ENCODE measurements at regions not wholly inside any gene's neighbourhood (a gene's known extent, or its start where the extent isn't known, plus 50 kb on each side); places are given as distances from the start of the nearest gene placed in this dataset.

GRCh38 chr6:81575442-81575841 lies 177.0 kb downstream of the TENT5A start:
- Histone ChIP-seq H3K27me3 (replicated peaks in 1 of 4; ENCODE audit: control insufficient read depth in 3 of 4, extremely low read depth in 1 of 4, insufficient read depth in 3 of 4, low read length in 3 of 4) (no peaks in the 10 kb centered on the region), H3K23ac (ENCODE audit: insufficient read length) (no peak overlapping the region), H3K9ac (replicated peaks in 1 of 4; ENCODE audit: extremely low read depth in 1 of 4, low read depth in 3 of 4, low read length in 3 of 4) (no peak overlapping the region), H3K27ac (ENCODE audit: low read depth, low read length) (no peak overlapping the region), H3K4me3 (ENCODE audit: extremely low read depth in 1 of 4, insufficient read depth in 2 of 4, low read depth in 3 of 4, low read length in 4 of 4) (no peak overlapping the region), H2BK120ac (replicated peaks; ENCODE audit: low read depth, low read length) (no peak overlapping the region), H2BK15ac (ENCODE audit: low read length) (no peak overlapping the region), H3K79me1 (ENCODE audit: low read depth, low read length) (no peaks in the 10 kb centered on the region), H3K4me2 (ENCODE audit: insufficient read depth in 1 of 2, low read depth in 2 of 2, low read length in 2 of 2) (no peak overlapping the region), H3K18ac (ENCODE audit: extremely low read depth, low read length) (no peak overlapping the region), H3K4me1 (replicated peaks in 1 of 4; ENCODE audit: control insufficient read depth in 3 of 4, insufficient read depth in 4 of 4, low read length in 3 of 4) (no peaks in the 10 kb centered on the region), H3K23me2 (ENCODE audit: low read depth, low read length) (no peaks in the 10 kb centered on the region), H4K5ac (ENCODE audit: insufficient read length, low read depth, low read length) (no peak overlapping the region), H3K4ac (replicated peaks; ENCODE audit: insufficient read length, low read depth, low read length) (no peak overlapping the region), H3K9me3 (ENCODE audit: insufficient read depth in 2 of 2, low read depth in 1 of 2, low read length in 1 of 2) (no peaks in the 10 kb centered on the region), H3K36me3 (ENCODE audit: control insufficient read depth in 2 of 4, insufficient read depth in 4 of 4, low read length in 3 of 4) (no peaks in the 10 kb centered on the region), H4K20me1 (replicated peaks in 1 of 2; ENCODE audit: control insufficient read depth in 1 of 2, insufficient read depth in 2 of 2, low read length in 2 of 2) (no peaks in the 10 kb centered on the region), H3K56ac (replicated peaks; ENCODE audit: insufficient read length, low read depth, low read length) (no peak overlapping the region), H2AFZ (ENCODE audit: low read length) (no peak overlapping the region), H2BK12ac (ENCODE audit: low read depth, low read length) (no peak overlapping the region), H4K8ac (ENCODE audit: extremely low read depth, insufficient read depth, low read length) (no peak overlapping the region), H3K14ac (ENCODE audit: insufficient read length) (no peak overlapping the region), H3K79me2 (ENCODE audit: control insufficient read depth in 1 of 2, insufficient read depth in 2 of 2, low read length in 2 of 2) (no peaks in the 10 kb centered on the region), H2BK5ac (ENCODE audit: low read depth, low read length) (no peak overlapping the region), H2BK20ac (ENCODE audit: low read length) (no peak overlapping the region), H2AK5ac (ENCODE audit: low read depth, low read length) (no peak overlapping the region), H4K91ac (replicated peaks; ENCODE audit: insufficient read length, low read length) (no peak overlapping the region)
- TF ChIP-seq SP2 (IDR thresholded peaks at IDR 0.05; ENCODE audit: low read length) (no peak), ASH2L (IDR thresholded peaks at IDR 0.05; ENCODE audit: low read length) (no peak), POU5F1 (IDR thresholded peaks at IDR 0.05; ENCODE audit: low read depth, low read length) (no peak), NANOG (IDR thresholded peaks at IDR 0.05; ENCODE audit: insufficient read depth, low read depth, low read length, poor library complexity, severe bottlenecking) (no peak)
- FAIRE-seq (no peak), DNase-seq (ENCODE audit: low read depth in 1 of 2, low spot score in 2 of 2) (no peak)
- CTCF ChIA-PET (ENCODE audit: partially characterized antibody): interaction anchor here (1.1 to 1.4 kb wide), 2 partner anchors 11 to 461 kb away, joined by 3 to 4 read pairs; no protein-coding TSS in a partner anchor
- POLR2A ChIA-PET (ENCODE audit: partially characterized antibody): no interaction called here

Measured in H1 (cell line).